DND-41 (cell line): ENCODE measurements at regions not wholly inside any gene's neighbourhood (a gene's known extent, or its start where the extent isn't known, plus 50 kb on each side); places are given as distances from the start of the nearest gene placed in this dataset.

Source experiments
- ATAC-seq: fragments of 200-7000 bp; cut with Tn5 transposase; 3 replicates; pipeline ENCODE4 v1.9.1; 2021; ENCODE audit warnings: low read depth; ENCODE audit not compliant: insufficient read depth
- DNase-seq: peaks from one replicate; pipeline ENCODE4 v3.0.0-alpha.2; 2020
- H2AFZ ChIP-seq: 2 replicates; pipeline ENCODE4 v1.6.0; 2012; ENCODE audit warnings: low read depth, low read length
- H3K27ac ChIP-seq: 2 replicates; pipeline ENCODE4 v1.5.1; 2012; ENCODE audit warnings: low read length, inconsistent platforms
- H3K27me3 ChIP-seq: fragments of 200-600 bp; sonication (generic); 2 replicates; pipeline ENCODE4 v1.6.0; 2012; ENCODE audit warnings: low read length, mild to moderate bottlenecking, inconsistent platforms; ENCODE audit not compliant: insufficient read depth, poor library complexity
- H3K36me3 ChIP-seq: 2 replicates; pipeline ENCODE4 v1.5.1; 2012; ENCODE audit warnings: low read length, inconsistent platforms; ENCODE audit not compliant: insufficient read depth
- H3K4me1 ChIP-seq: 2 replicates; pipeline ENCODE4 v1.5.1; 2012; ENCODE audit warnings: mild to moderate bottlenecking, low read length; ENCODE audit not compliant: insufficient read depth
- H3K4me2 ChIP-seq: 2 replicates; pipeline ENCODE4 v1.6.0; 2012; ENCODE audit warnings: mild to moderate bottlenecking, moderate library complexity, low read length, inconsistent platforms; ENCODE audit not compliant: insufficient read depth
- H3K4me3 ChIP-seq, 2 experiments: fragments of 200-600 bp in 1 of 2; shearing (Covaris generic) in 1 of 2; 2 replicates each; pipeline ENCODE4 v1.5.1; 2012 to 2016; ENCODE audit warnings: inconsistent platforms in 2 of 2, low read length in 2 of 2, mild to moderate bottlenecking in 2 of 2, low read depth in 1 of 2, moderate library complexity in 1 of 2
- H3K79me2 ChIP-seq: 2 replicates; pipeline ENCODE4 v1.6.0; 2012; ENCODE audit warnings: low read length, inconsistent platforms; ENCODE audit not compliant: insufficient read depth
- H3K9ac ChIP-seq: 2 replicates; pipeline ENCODE4 v1.6.0; 2012; ENCODE audit warnings: low read depth, mild to moderate bottlenecking, inconsistent platforms, low read length, moderate library complexity
- H3K9me3 ChIP-seq: 2 replicates; pipeline ENCODE4 v1.5.1; 2012; ENCODE audit warnings: low read length, moderate library complexity, mild to moderate bottlenecking, inconsistent platforms; ENCODE audit not compliant: insufficient read depth, severe bottlenecking
- H4K20me1 ChIP-seq: 2 replicates; pipeline ENCODE4 v1.6.0; 2012; ENCODE audit warnings: low read length; ENCODE audit not compliant: insufficient read depth
- CTCF ChIP-seq: IDR thresholded peaks from 2 replicates; pipeline ENCODE4 v1.5.1; 2012; ENCODE audit warnings: borderline replicate concordance, low read length, moderate library complexity, mild to moderate bottlenecking; ENCODE audit not compliant: poor library complexity, severe bottlenecking; ENCODE audit errors: extremely low read depth
- EZH2 ChIP-seq: IDR thresholded peaks from 3 replicates; pipeline ENCODE4 v1.6.1; 2012; ENCODE audit warnings: borderline replicate concordance, low read depth, mild to moderate bottlenecking, moderate library complexity, low read length, inconsistent platforms; ENCODE audit not compliant: severe bottlenecking

- Histone ChIP-seq H3K9ac (no peak overlapping the region), H4K20me1 (no peaks in the 10 kb centered on the region), H3K36me3 (no peaks in the 10 kb centered on the region), H3K79me2 (no peaks in the 10 kb centered on the region), H3K9me3 (no peaks in the 10 kb centered on the region), H3K4me3 (no peak overlapping the region), H3K4me2 (no peak overlapping the region), H3K27me3 (peaks cover 2% of the 10 kb centered on the region), H2AFZ (no peak overlapping the region), H3K27ac (no peak overlapping the region), H3K4me1 (no peaks in the 10 kb centered on the region)
- DNase-seq (peak; percentile 39), ATAC-seq (peak; percentile 75)
- TF ChIP-seq EZH2 = no peak
- TF ChIP-seq CTCF = peak; percentile 77
These were observed 165.6 kb downstream of the YTHDC2 start for GRCh38 chr5:113678924-113679575.

GRCh38 chr5:113680534-113680933, 167.0 kb downstream of the YTHDC2 start:
- no peak overlapping the region for H3K4me2 ChIP-seq
- ATAC-seq (no peak), DNase-seq (no peak)
- H3K9me3 ChIP-seq = no peaks in the 10 kb centered on the region
- H3K36me3 ChIP-seq = no peaks in the 10 kb centered on the region
- no peak overlapping the region for H2AFZ ChIP-seq
- no peaks in the 10 kb centered on the region for H4K20me1 ChIP-seq
- no peak overlapping the region for H3K27ac ChIP-seq
- H3K9ac ChIP-seq = no peak overlapping the region
- TF ChIP-seq CTCF (no peak), EZH2 (no peak)
- no peaks in the 10 kb centered on the region for H3K4me1 ChIP-seq
- H3K79me2 ChIP-seq = no peaks in the 10 kb centered on the region
- no peak overlapping the region for H3K4me3 ChIP-seq
- H3K27me3 ChIP-seq = peaks cover 4% of the 10 kb centered on the region

- TF ChIP-seq EZH2 (no peak), CTCF (no peak)
- Histone ChIP-seq H3K4me2 (no peak overlapping the region), H4K20me1 (no peaks in the 10 kb centered on the region), H3K9ac (no peak overlapping the region), H3K9me3 (no peaks in the 10 kb centered on the region), H3K27ac (no peak overlapping the region), H2AFZ (no peak overlapping the region), H3K79me2 (no peaks in the 10 kb centered on the region), H3K36me3 (no peaks in the 10 kb centered on the region), H3K27me3 (peaks cover 7% of the 10 kb centered on the region), H3K4me3 (no peak overlapping the region), H3K4me1 (no peaks in the 10 kb centered on the region)
- ATAC-seq (no peak), DNase-seq (no peak)
These were observed 169.1 kb downstream of the YTHDC2 start for GRCh38 chr5:113682497-113683136.
